ENCODE measurements at regions not wholly inside any gene's neighbourhood (a gene's known extent, or its start where the extent isn't known, plus 50 kb on each side); places are given as distances from the start of the nearest gene placed in this dataset.

DNA sequence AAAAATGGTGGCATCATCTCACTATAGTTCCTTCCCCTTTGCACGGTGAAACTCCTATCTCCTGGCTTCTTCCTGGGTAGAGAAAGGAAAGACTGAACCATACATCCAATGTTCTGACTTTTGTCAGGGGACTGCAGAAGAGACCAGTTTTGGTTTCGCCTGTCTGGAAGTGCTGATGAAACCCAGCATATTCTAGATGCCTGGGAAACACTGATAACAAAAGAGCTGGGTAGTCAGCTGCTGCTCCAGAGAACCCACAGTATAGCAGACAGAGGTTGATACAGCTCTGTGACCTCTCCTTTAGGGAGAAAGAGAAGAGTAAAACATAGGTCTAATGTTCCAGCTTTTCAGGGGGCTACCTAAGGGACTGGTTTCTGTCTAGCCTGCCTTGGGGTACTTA, 695.3 kb downstream of the DIAPH3 start:
- TF ChIP-seq CTCF (IDR thresholded peaks at IDR 0.05) (no peak), EZH2 (IDR thresholded peaks at IDR 0.05; ENCODE audit: borderline replicate concordance, insufficient read depth, low read depth, low read length, poor library complexity, severe bottlenecking) (no peak)
- Histone ChIP-seq H2AFZ (ENCODE audit: insufficient read depth, low read depth, low read length, poor library complexity, severe bottlenecking) (no peak overlapping the region), H3K27me3 (replicated peaks in 1 of 4; ENCODE audit: control extremely low read depth in 1 of 4, control insufficient read depth in 3 of 4, insufficient read depth in 4 of 4, low read length in 3 of 4) (no peaks in the 10 kb centered on the region), H3K9ac (ENCODE audit: low read length) (no peak overlapping the region), H3K4me1 (ENCODE audit: control insufficient read depth in 2 of 2, insufficient read depth in 2 of 2, low read length in 2 of 2) (no peaks in the 10 kb centered on the region), H3K36me3 (replicated peaks in 1 of 2; ENCODE audit: control extremely low read depth in 1 of 2, control insufficient read depth in 1 of 2, extremely low read depth in 1 of 2, insufficient read depth in 2 of 2, low read length in 1 of 2) (no peaks in the 10 kb centered on the region), H3K4me2 (replicated peaks; ENCODE audit: low read depth, low read length, poor library complexity, severe bottlenecking) (no peak overlapping the region), H4K20me1 (ENCODE audit: control insufficient read depth, insufficient read depth, low read length, poor library complexity, severe bottlenecking) (no peaks in the 10 kb centered on the region), H3K27ac (ENCODE audit: low read length in 2 of 2) (no peak overlapping the region), H3K79me2 (ENCODE audit: control insufficient read depth, insufficient read depth, low read length) (no peaks in the 10 kb centered on the region), H3K9me3 (ENCODE audit: control extremely low read depth in 1 of 3, control insufficient read depth in 2 of 3, insufficient read depth in 1 of 3, low read length in 2 of 3) (peaks cover 0 to under 1% (median 0%) of the 10 kb centered on the region in 3 donors), H3K4me3 (ENCODE audit: control extremely low read depth in 1 of 5, extremely low read depth in 1 of 5, insufficient read depth in 1 of 5, low read depth in 2 of 5, low read length in 4 of 5) (no peak overlapping the region)
- H3K27me3 Mint-ChIP-seq: peaks cover 4% of the 10 kb centered on the region
- intact Hi-C loops (cut with micrococcal nuclease): no loop called here
- H3K9me3 Mint-ChIP-seq (ENCODE audit: insufficient read depth): peaks cover 2% of the 10 kb centered on the region
- H3K4me3 Mint-ChIP-seq: no peak overlapping the region
- 90% methylated on average over 2 of the region's 2 CpGs for WGBS (ENCODE audit: insufficient coverage)
- ATAC-seq (ENCODE audit: low read depth) (no peak), DNase-seq (no peak)
- ChIA-PET POLR2A (no interaction called here), CTCF (no interaction called here)
- no peak overlapping the region for H3K27ac Mint-ChIP-seq
- H3K4me1 Mint-ChIP-seq: no peaks in the 10 kb centered on the region

DNA sequence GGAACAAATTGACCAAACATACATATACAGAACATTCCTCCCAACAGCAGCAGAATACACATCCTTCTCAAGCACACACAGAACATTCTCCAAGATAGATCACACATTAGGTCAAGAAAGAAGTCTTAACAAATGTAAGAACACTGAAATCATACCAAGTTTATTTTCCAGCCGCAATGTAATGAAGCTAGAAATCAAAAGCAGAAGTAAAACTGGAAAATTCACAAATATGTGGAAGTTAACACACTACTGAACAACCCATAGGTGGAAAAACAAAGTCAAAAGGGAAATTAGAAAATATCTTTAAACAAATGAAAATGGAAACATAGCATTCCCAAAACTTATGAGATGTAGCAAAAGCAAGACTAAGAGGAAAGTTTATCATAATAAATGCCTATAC, 692.6 kb downstream of the DIAPH3 start:
- peaks cover 0 to 1% (median 0%) of the 10 kb centered on the region in 3 donors for H3K9me3 ChIP-seq (ENCODE audit: control extremely low read depth in 1 of 3, control insufficient read depth in 2 of 3, insufficient read depth in 1 of 3, low read length in 2 of 3)
- Mint-ChIP-seq H3K4me3 (no peak overlapping the region), H3K4me1 (no peaks in the 10 kb centered on the region), H3K9me3 (ENCODE audit: insufficient read depth) (peaks cover 2% of the 10 kb centered on the region), H3K27ac (no peak overlapping the region), H3K27me3 (no peaks in the 10 kb centered on the region)
- intact Hi-C loops (cut with micrococcal nuclease): no loop called here
- H3K27me3 ChIP-seq (replicated peaks in 1 of 4; ENCODE audit: control extremely low read depth in 1 of 4, control insufficient read depth in 3 of 4, insufficient read depth in 4 of 4, low read length in 3 of 4): no peaks in the 10 kb centered on the region
- ChIA-PET CTCF (no interaction called here), POLR2A (no interaction called here)
- H3K36me3 ChIP-seq (replicated peaks in 1 of 2; ENCODE audit: control extremely low read depth in 1 of 2, control insufficient read depth in 1 of 2, extremely low read depth in 1 of 2, insufficient read depth in 2 of 2, low read length in 1 of 2): no peaks in the 10 kb centered on the region
- H4K20me1 ChIP-seq (ENCODE audit: control insufficient read depth, insufficient read depth, low read length, poor library complexity, severe bottlenecking): no peaks in the 10 kb centered on the region
- H3K79me2 ChIP-seq (ENCODE audit: control insufficient read depth, insufficient read depth, low read length): no peaks in the 10 kb centered on the region
- ATAC-seq (ENCODE audit: low read depth): no peak
- no peaks in the 10 kb centered on the region for H3K4me1 ChIP-seq (ENCODE audit: control insufficient read depth in 2 of 2, insufficient read depth in 2 of 2, low read length in 2 of 2)
- no peak for DNase-seq
- H3K4me2 ChIP-seq (replicated peaks; ENCODE audit: low read depth, low read length, poor library complexity, severe bottlenecking): no peak overlapping the region
- H3K27ac ChIP-seq (ENCODE audit: low read length in 2 of 2): no peak overlapping the region
- no peak overlapping the region for H3K4me3 ChIP-seq (ENCODE audit: control extremely low read depth in 1 of 5, extremely low read depth in 1 of 5, insufficient read depth in 1 of 5, low read depth in 2 of 5, low read length in 4 of 5)
- no peak overlapping the region for H2AFZ ChIP-seq (ENCODE audit: insufficient read depth, low read depth, low read length, poor library complexity, severe bottlenecking)
- no peak for TF ChIP-seq CTCF (IDR thresholded peaks at IDR 0.05)
- no peak for TF ChIP-seq EZH2 (IDR thresholded peaks at IDR 0.05; ENCODE audit: borderline replicate concordance, insufficient read depth, low read depth, low read length, poor library complexity, severe bottlenecking)
- no peak overlapping the region for H3K9ac ChIP-seq (ENCODE audit: low read length)
- no CpG with 5 or more reads among the region's 1 CpG for WGBS (ENCODE audit: insufficient coverage)
